ENCODE measurements at regions not wholly inside any gene's neighbourhood (a gene's known extent, or its start where the extent isn't known, plus 50 kb on each side); places are given as distances from the start of the nearest gene placed in this dataset.

- no peak overlapping the region for H3K27ac ChIP-seq
- H3K27me3 ChIP-seq: no peaks in the 10 kb centered on the region
- H3K4me1 ChIP-seq: no peaks in the 10 kb centered on the region
- DNase-seq (ENCODE audit: extremely low spot score in 2 of 2): no peak
- H3K4me3 ChIP-seq: no peak overlapping the region
- no peaks in the 10 kb centered on the region for H3K36me3 ChIP-seq
- no peak for TF ChIP-seq POLR2A (IDR thresholded peaks at IDR 0.05)
- no peaks in the 10 kb centered on the region for H3K9me3 ChIP-seq
- intact Hi-C loops (cut with DNase I): no loop called here
Observed at GRCh38 chr6:150766201-150766997, 99.1 kb upstream of the MTHFD1L start.

GRCh38 chr6:150767161-150767560 is 98.3 kb upstream of the MTHFD1L start:
- no peaks in the 10 kb centered on the region for H3K4me1 ChIP-seq
- H3K4me3 ChIP-seq: no peak overlapping the region
- H3K27me3 ChIP-seq: no peaks in the 10 kb centered on the region
- intact Hi-C loops (cut with DNase I): no loop called here
- H3K27ac ChIP-seq: no peak overlapping the region
- no peaks in the 10 kb centered on the region for H3K9me3 ChIP-seq
- H3K36me3 ChIP-seq: no peaks in the 10 kb centered on the region
- no peak for DNase-seq (ENCODE audit: extremely low spot score in 2 of 2)
- TF ChIP-seq POLR2AphosphoS5 (IDR thresholded peaks at IDR 0.05; ENCODE audit: insufficient read depth in 1 of 2, low read depth in 1 of 2) (no peak), POLR2A (IDR thresholded peaks at IDR 0.05) (no peak), CTCF (IDR thresholded peaks at IDR 0.05) (no peak)

- no peaks in the 10 kb centered on the region for H3K9me3 ChIP-seq
- H3K27me3 ChIP-seq: no peaks in the 10 kb centered on the region
- no peak overlapping the region for H3K4me3 ChIP-seq
- TF ChIP-seq POLR2A (IDR thresholded peaks at IDR 0.05) (no peak), POLR2AphosphoS5 (IDR thresholded peaks at IDR 0.05; ENCODE audit: insufficient read depth in 1 of 2, low read depth in 1 of 2) (no peak), CTCF (IDR thresholded peaks at IDR 0.05) (no peak)
- DNase-seq (ENCODE audit: extremely low spot score in 2 of 2): no peak
- H3K4me1 ChIP-seq: no peaks in the 10 kb centered on the region
- H3K27ac ChIP-seq: no peak overlapping the region
- intact Hi-C loops (cut with DNase I): no loop called here
- H3K36me3 ChIP-seq: no peaks in the 10 kb centered on the region
Observed at GRCh38 chr6:150767571-150768018, 97.9 kb upstream of the MTHFD1L start.

- Histone ChIP-seq H3K9me3 (no peaks in the 10 kb centered on the region), H3K27me3 (no peaks in the 10 kb centered on the region), H3K4me1 (no peaks in the 10 kb centered on the region), H3K4me3 (no peak overlapping the region), H3K27ac (no peak overlapping the region), H3K36me3 (no peaks in the 10 kb centered on the region)
- intact Hi-C loops (cut with DNase I): no loop called here
- DNase-seq (ENCODE audit: extremely low spot score in 2 of 2): no peak
- TF ChIP-seq POLR2A (IDR thresholded peaks at IDR 0.05) (no peak), POLR2AphosphoS5 (IDR thresholded peaks at IDR 0.05; ENCODE audit: insufficient read depth in 1 of 2, low read depth in 1 of 2) (no peak), CTCF (IDR thresholded peaks at IDR 0.05) (no peak)
Observed at GRCh38 chr6:150770637-150771036, 94.9 kb upstream of the MTHFD1L start.

GRCh38 chr6:150773969-150774368 is 91.5 kb upstream of the MTHFD1L start:
- Histone ChIP-seq H3K9me3 (no peaks in the 10 kb centered on the region), H3K36me3 (no peaks in the 10 kb centered on the region), H3K4me3 (no peak overlapping the region), H3K27me3 (no peaks in the 10 kb centered on the region), H3K27ac (no peak overlapping the region), H3K4me1 (no peaks in the 10 kb centered on the region)
- TF ChIP-seq POLR2AphosphoS5 (IDR thresholded peaks at IDR 0.05; ENCODE audit: insufficient read depth in 1 of 2, low read depth in 1 of 2) (no peak), CTCF (IDR thresholded peaks at IDR 0.05) (no peak), POLR2A (IDR thresholded peaks at IDR 0.05) (no peak)
- intact Hi-C loops (cut with DNase I): no loop called here
- no peak for DNase-seq (ENCODE audit: extremely low spot score in 2 of 2)

Measured in vagina (tissue), 2 donors.